Stomach (tissue), 4 donors: ENCODE measurements at regions not wholly inside any gene's neighbourhood (a gene's known extent, or its start where the extent isn't known, plus 50 kb on each side); places are given as distances from the start of the nearest gene placed in this dataset.

Experiments used
- CTCF ChIP-seq, 7 experiments: fragments of 450-650 bp in 4 of 7; fragments of 200-600 bp in 3 of 7; sonication (generic) in 3 of 7; IDR thresholded peaks; one replicate each; pipeline ENCODE4 v1.5.1; 2016 to 2019; ENCODE audit warnings: antibody characterized with exemption in 7 of 7, control low read depth in 2 of 7, mild to moderate bottlenecking in 1 of 7
- EP300 ChIP-seq: sonication (generic); formaldehyde crosslinking; IDR thresholded peaks from one replicate; pipeline ENCODE4 v1.6.1; 2017; ENCODE audit warnings: antibody characterized with exemption
- POLR2A ChIP-seq, 4 donors: fragments of 450-650 bp; IDR thresholded peaks; one replicate each; pipeline ENCODE4 v1.6.1; 2016; ENCODE audit warnings: antibody characterized with exemption in 4 of 4, control low read depth in 2 of 4, mild to moderate bottlenecking in 1 of 4, moderate library complexity in 1 of 4
- POLR2AphosphoS5 ChIP-seq, 3 donors: sonication (generic); formaldehyde crosslinking; IDR thresholded peaks; one replicate each; pipeline ENCODE4 v1.6.1; 2016; ENCODE audit warnings: antibody characterized with exemption in 3 of 3

DNA sequence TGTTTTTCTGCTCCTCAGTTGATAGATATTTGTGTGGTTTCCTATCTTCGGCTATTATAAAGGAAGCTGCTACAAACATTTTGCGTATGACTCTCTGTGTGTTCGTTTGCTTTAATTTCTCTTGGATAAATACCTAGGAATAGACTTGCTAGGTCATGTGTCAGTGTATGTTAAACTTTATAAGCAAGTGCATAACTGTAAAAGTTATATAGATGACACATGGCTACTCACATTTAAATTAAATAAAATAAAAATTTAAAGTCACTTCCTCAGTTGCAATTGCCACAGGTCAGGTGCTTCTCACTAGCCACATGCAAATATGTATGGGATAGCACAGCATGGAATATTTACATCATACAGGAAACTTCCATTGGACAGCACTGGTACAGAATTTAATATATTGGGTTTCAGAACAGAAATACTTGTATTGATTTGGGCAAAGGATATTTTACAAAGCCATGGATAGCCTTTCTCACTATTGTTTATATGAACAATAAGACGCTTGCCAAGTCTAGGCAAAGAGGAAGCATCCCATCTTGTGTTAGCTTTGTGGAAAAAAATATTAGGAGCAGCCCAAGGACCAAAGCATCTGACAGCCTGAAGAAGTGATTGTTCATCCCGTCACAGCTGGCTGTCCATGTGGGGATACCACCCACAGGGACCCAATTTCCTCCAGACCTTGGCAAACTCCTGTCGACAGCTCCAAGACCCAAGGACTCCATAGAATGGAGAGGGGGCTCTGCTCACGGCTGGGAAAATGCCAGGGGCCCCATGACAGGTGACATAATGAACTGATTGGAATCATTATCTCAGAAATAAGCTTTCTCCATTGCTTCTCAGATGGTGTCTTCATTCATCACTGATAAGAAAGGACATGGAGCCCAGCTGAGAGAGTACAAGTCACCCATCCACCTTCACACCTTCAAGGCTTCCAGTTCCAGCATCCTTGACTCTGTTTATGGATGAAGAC is 196.7 kb downstream of the SH3BP4 start:
- TF ChIP-seq CTCF (IDR thresholded peaks at IDR 0.05) (no peak), EP300 (no peak), POLR2A (IDR thresholded peaks at IDR 0.05) (no peak), POLR2AphosphoS5 (IDR thresholded peaks at IDR 0.05) (no peak)
